Activated T-cell treated with anti-CD3 and anti-CD28 coated beads, Interleukin-2, amount 50 U/mL, for 72 hours (primary cell): ENCODE measurements at regions not wholly inside any gene's neighbourhood (a gene's known extent, or its start where the extent isn't known, plus 50 kb on each side); places are given as distances from the start of the nearest gene placed in this dataset.
"Not testable (repeated sequence)": the region's sequence is repeated elsewhere in the genome, so short reads cannot be mapped to it uniquely, and the experiment has no call there.

Experiments
- ATAC-seq, 2 donors: fragments of 150-1000 bp; cut with Tn5 transposase; replicated peaks in 1 of 2; 2 replicates each; pipeline ENCODE4 v1.10.0; 2021; ENCODE audit warnings: moderate library complexity in 2 of 2, mild to moderate bottlenecking in 1 of 2
- DNase-seq, 2 donors: peaks; one replicate each; pipeline ENCODE4 v3.0.0; 2021 to 2022; ENCODE audit warnings: mixed read lengths in 1 of 2
- H3K27ac Mint-ChIP-seq: one replicate; pipeline ENCODE4 v1.8.0; 2022; ENCODE audit warnings: mild to moderate bottlenecking, moderate library complexity, mixed read lengths
- H3K27me3 Mint-ChIP-seq: one replicate; pipeline ENCODE4 v1.8.0; 2022; ENCODE audit warnings: low read depth, mixed read lengths
- H3K36me3 Mint-ChIP-seq, 2 donors: one replicate each; pipeline ENCODE4 v1.8.0; 2022; ENCODE audit warnings: mixed read lengths in 2 of 2, mild to moderate bottlenecking in 1 of 2; ENCODE audit not compliant: insufficient read depth in 2 of 2
- H3K4me1 Mint-ChIP-seq: one replicate; pipeline ENCODE4 v1.8.0; 2022; ENCODE audit warnings: low read depth, mixed read lengths
- H3K4me3 Mint-ChIP-seq, 2 donors: one replicate each; pipeline ENCODE4 v1.8.0; 2022; ENCODE audit warnings: mild to moderate bottlenecking in 2 of 2, mixed read lengths in 2 of 2, moderate library complexity in 2 of 2
- H3K9me3 Mint-ChIP-seq, 2 donors: one replicate each; pipeline ENCODE4 v1.8.0; 2022; ENCODE audit warnings: mixed read lengths in 2 of 2

- peaks cover 8% of the 10 kb centered on the region for H3K27me3 Mint-ChIP-seq
- DNase-seq (no peak), ATAC-seq (no peak)
- H3K9me3 Mint-ChIP-seq, result no peaks in the 10 kb centered on the region
- no peaks in the 10 kb centered on the region for H3K36me3 Mint-ChIP-seq
- no peaks in the 10 kb centered on the region for H3K4me1 Mint-ChIP-seq
- no peak overlapping the region for H3K4me3 Mint-ChIP-seq
- H3K27ac Mint-ChIP-seq, result no peak overlapping the region
These were observed 141.6 kb downstream of the GXYLT1 start for GRCh38 chr12:42003031-42003430.

GRCh38 chr12:42002563-42002962 lies 142.1 kb downstream of the GXYLT1 start:
- no peak for DNase-seq
- Mint-ChIP-seq H3K9me3 (no peaks in the 10 kb centered on the region), H3K27me3 (peaks cover 8% of the 10 kb centered on the region), H3K27ac (no peak overlapping the region), H3K4me3 (no peak overlapping the region), H3K36me3 (no peaks in the 10 kb centered on the region), H3K4me1 (no peaks in the 10 kb centered on the region)
- ATAC-seq, result no peak

GRCh38 chr12:41998436-41998835 lies 146.2 kb downstream of the GXYLT1 start:
- no peaks in the 10 kb centered on the region for H3K4me1 Mint-ChIP-seq
- no peaks in the 10 kb centered on the region for H3K9me3 Mint-ChIP-seq
- ATAC-seq (no peak), DNase-seq (no peak)
- H3K36me3 Mint-ChIP-seq, result no peaks in the 10 kb centered on the region
- no peaks in the 10 kb centered on the region for H3K27me3 Mint-ChIP-seq
- H3K4me3 Mint-ChIP-seq, result no peak overlapping the region
- no peak overlapping the region for H3K27ac Mint-ChIP-seq

GRCh38 chr12:41993283-41993682 lies 151.4 kb downstream of the GXYLT1 start:
- no peak overlapping the region for H3K27ac Mint-ChIP-seq
- H3K36me3 Mint-ChIP-seq, result no peaks in the 10 kb centered on the region
- H3K4me1 Mint-ChIP-seq, result no peaks in the 10 kb centered on the region
- no peak overlapping the region for H3K4me3 Mint-ChIP-seq
- DNase-seq (no peak), ATAC-seq (no peak)
- no peaks in the 10 kb centered on the region for H3K27me3 Mint-ChIP-seq
- peaks cover 0 to 4% of the 10 kb centered on the region in 2 donors for H3K9me3 Mint-ChIP-seq

- H3K4me3 Mint-ChIP-seq, result no peak overlapping the region
- ATAC-seq (no peak), DNase-seq (no peak)
- no peaks in the 10 kb centered on the region for H3K4me1 Mint-ChIP-seq
- no peak overlapping the region for H3K27ac Mint-ChIP-seq
- no peaks in the 10 kb centered on the region for H3K27me3 Mint-ChIP-seq
- H3K36me3 Mint-ChIP-seq, result no peaks in the 10 kb centered on the region
- H3K9me3 Mint-ChIP-seq, result peaks cover 0 to 4% of the 10 kb centered on the region in 2 donors
These were observed 151.9 kb downstream of the GXYLT1 start for GRCh38 chr12:41992692-41993215.

DNA sequence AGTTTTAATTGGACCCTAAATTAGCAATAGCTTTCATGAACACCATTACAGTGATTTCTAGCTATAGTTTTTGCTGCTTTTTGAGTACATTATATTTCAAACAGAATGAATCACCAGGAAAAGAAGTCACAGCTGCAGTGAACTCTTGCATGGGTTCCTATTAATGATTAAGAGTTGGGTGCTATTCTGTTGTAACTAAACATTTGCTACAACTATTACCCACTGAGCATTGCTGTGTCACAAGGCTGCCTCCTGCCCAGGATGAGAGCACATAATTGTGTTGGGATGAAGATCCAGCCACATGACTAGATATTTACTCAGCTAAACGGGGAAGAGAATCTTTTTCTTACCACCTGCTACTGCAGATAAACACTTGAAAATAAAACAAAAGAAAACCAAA lies 152.7 kb downstream of the GXYLT1 start:
- H3K9me3 Mint-ChIP-seq, result peaks cover 0 to 4% of the 10 kb centered on the region in 2 donors
- H3K4me3 Mint-ChIP-seq, result no peak overlapping the region
- H3K36me3 Mint-ChIP-seq, result no peaks in the 10 kb centered on the region
- ATAC-seq, result no peak
- DNase-seq, result no peak
- H3K27me3 Mint-ChIP-seq, result no peaks in the 10 kb centered on the region
- H3K27ac Mint-ChIP-seq, result no peak overlapping the region
- H3K4me1 Mint-ChIP-seq, result no peaks in the 10 kb centered on the region

- Mint-ChIP-seq H3K4me1 (no peaks in the 10 kb centered on the region), H3K36me3 (no peaks in the 10 kb centered on the region), H3K9me3 (peaks cover 0 to 4% of the 10 kb centered on the region in 2 donors), H3K4me3 (no peak overlapping the region), H3K27me3 (peaks cover 1% of the 10 kb centered on the region), H3K27ac (no peak overlapping the region)
- no peak for DNase-seq
- no peak for ATAC-seq
These were observed 156.0 kb downstream of the GXYLT1 start for GRCh38 chr12:41988715-41989114.

DNA sequence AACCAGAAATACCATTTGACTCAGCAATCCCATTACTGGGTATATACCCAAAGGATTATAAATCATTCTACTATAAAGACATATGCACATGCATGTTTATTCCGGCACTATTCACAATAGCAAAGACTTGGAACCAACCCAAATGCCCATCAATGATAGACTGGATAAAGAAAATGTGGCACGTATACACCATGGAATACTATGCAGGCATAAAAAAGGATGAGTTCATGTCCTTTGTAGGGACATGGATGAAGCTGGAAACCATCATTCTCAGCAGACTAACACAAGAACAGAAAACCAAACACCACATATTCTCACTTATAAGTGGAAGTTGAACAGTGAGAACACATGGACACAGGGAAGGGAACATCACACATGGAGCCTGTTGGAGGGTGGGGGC lies 158.2 kb downstream of the GXYLT1 start:
- H3K27ac Mint-ChIP-seq, ATAC-seq, H3K4me3 Mint-ChIP-seq, H3K36me3 Mint-ChIP-seq, DNase-seq, H3K9me3 Mint-ChIP-seq, H3K27me3 Mint-ChIP-seq, H3K4me1 Mint-ChIP-seq: not testable (repeated sequence)

- peaks cover 5% of the 10 kb centered on the region for H3K27me3 Mint-ChIP-seq
- H3K9me3 Mint-ChIP-seq, result peaks cover 0 to 3% of the 10 kb centered on the region in 2 donors
- DNase-seq (no peak), ATAC-seq (no peak)
- no peak overlapping the region for H3K27ac Mint-ChIP-seq
- no peak overlapping the region for H3K4me3 Mint-ChIP-seq
- no peaks in the 10 kb centered on the region for H3K4me1 Mint-ChIP-seq
- peaks cover 0 to 2% of the 10 kb centered on the region in 2 donors for H3K36me3 Mint-ChIP-seq
These were observed 160.8 kb downstream of the GXYLT1 start for GRCh38 chr12:41983856-41984255.

DNA sequence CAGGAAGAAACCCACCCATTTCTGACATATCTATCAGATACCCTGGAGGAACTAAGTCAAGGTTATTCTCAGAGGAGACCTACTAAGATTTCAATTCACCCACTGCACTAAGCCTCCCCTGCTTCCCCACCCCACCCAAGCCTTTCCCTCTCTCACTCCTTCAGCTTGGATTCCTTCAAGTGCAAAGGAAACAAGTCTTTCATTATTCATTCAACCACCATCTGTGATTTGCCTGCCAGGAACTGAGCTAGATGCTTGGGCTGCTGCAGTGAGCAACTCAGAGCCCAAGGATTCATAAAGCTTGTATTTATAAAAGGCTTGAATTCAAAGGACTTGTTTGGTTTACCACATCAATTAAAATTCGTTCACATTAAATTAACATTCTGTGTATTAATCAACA lies 161.3 kb downstream of the GXYLT1 start:
- no peak overlapping the region for H3K4me3 Mint-ChIP-seq
- peaks cover 5% of the 10 kb centered on the region for H3K27me3 Mint-ChIP-seq
- no peak overlapping the region for H3K27ac Mint-ChIP-seq
- ATAC-seq (no peak), DNase-seq (no peak)
- H3K4me1 Mint-ChIP-seq, result no peaks in the 10 kb centered on the region
- H3K36me3 Mint-ChIP-seq, result peaks cover 0 to 2% of the 10 kb centered on the region in 2 donors
- no peaks in the 10 kb centered on the region for H3K9me3 Mint-ChIP-seq

- Mint-ChIP-seq H3K9me3 (no peaks in the 10 kb centered on the region), H3K27ac (no peak overlapping the region), H3K36me3 (peaks cover 0 to 2% of the 10 kb centered on the region in 2 donors), H3K4me3 (no peak overlapping the region), H3K4me1 (no peaks in the 10 kb centered on the region), H3K27me3 (peaks cover 5% of the 10 kb centered on the region)
- DNase-seq (no peak), ATAC-seq (no peak)
These were observed 162.9 kb downstream of the GXYLT1 start for GRCh38 chr12:41981758-41982157.

DNA sequence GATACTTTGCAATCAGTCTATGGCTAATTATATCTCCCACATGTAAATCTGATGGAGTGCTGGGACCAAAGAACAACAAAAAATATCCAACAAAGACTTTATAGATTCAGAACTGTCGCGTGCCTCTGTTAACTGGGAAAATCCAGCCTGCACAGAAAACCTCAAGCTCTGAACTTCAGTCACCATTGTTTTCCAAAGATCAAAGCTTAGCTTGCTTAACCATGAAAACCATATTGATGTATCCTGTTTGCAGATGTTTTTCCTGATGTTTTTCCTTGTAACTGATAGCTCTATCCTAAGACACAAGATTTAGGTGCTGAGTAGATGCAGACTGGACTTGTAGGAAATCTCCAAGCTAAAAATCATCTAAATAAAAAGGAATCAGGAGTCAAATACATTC lies 163.7 kb downstream of the GXYLT1 start:
- Mint-ChIP-seq H3K4me1 (no peaks in the 10 kb centered on the region), H3K27ac (no peak overlapping the region), H3K27me3 (peaks cover 5% of the 10 kb centered on the region), H3K9me3 (no peaks in the 10 kb centered on the region), H3K36me3 (peaks cover 0 to 2% of the 10 kb centered on the region in 2 donors), H3K4me3 (no peak overlapping the region)
- no peak for ATAC-seq
- no peak for DNase-seq

- Mint-ChIP-seq H3K4me1 (no peaks in the 10 kb centered on the region), H3K27me3 (peaks cover 5% of the 10 kb centered on the region), H3K4me3 (no peak overlapping the region), H3K36me3 (peaks cover 0 to 2% of the 10 kb centered on the region in 2 donors), H3K9me3 (no peaks in the 10 kb centered on the region), H3K27ac (no peak overlapping the region)
- ATAC-seq (no peak), DNase-seq (no peak)
These were observed 164.3 kb downstream of the GXYLT1 start for GRCh38 chr12:41980390-41980789.

DNA sequence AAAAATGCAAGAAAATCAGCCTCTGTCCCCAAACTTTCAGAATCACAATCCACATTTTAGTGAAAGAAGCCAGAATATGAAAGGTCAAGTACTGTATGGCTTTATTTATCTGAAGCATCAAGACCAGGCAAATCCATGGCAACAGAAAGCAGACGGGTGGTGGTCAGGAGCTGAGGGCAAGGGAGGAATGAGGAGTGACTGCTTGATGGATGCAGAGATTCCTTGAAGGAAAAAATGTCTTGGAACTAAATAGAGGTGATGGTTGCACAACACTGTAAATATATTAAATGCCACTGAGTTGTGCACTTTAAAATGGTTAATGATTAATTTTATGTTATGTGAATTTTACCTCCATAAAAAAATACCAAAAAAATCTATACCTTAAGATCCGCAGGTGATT lies 165.1 kb downstream of the GXYLT1 start:
- no peak for ATAC-seq
- Mint-ChIP-seq H3K36me3 (peaks cover 0 to 2% of the 10 kb centered on the region in 2 donors), H3K9me3 (no peaks in the 10 kb centered on the region), H3K4me1 (no peaks in the 10 kb centered on the region), H3K27me3 (peaks cover 5% of the 10 kb centered on the region), H3K4me3 (no peak overlapping the region), H3K27ac (no peak overlapping the region)
- no peak for DNase-seq
